ENCODE measurements at regions not wholly inside any gene's neighbourhood (a gene's known extent, or its start where the extent isn't known, plus 50 kb on each side); places are given as distances from the start of the nearest gene placed in this dataset.
A peak's percentile ranks its signal among the peaks of the same experiment; 100 is the strongest.

DNA sequence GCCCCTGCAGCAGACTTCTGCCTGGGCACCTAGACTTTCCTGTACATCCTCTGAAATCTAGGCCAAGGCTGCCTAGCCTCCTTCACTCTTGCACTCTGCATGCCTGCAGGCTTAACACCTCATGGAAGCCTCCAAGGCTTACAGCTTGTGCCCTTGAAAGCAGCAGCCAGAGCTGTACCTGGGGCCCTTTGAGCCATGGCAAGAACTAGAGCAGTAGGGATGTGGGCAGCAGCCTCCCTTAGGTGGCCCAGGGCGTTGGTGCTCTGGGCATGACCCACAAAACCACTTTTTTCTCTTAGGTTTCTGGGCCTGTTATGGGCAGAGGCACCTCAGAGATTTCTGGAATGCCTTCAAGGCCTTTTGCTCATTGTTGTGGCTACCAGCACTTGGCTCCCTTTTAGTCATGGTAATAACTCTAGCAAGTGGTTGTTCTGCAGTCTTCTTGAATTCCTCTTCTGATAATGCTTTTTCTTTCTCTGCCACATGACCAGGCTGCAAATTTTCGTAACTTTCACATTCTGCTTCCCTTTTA lies 606.2 kb downstream of the TLE4 start:
- Histone ChIP-seq H3K27me3 (ENCODE audit: insufficient read depth, low read depth, severe bottlenecking) (no peaks in the 10 kb centered on the region), H3K9me3 (ENCODE audit: severe bottlenecking) (peaks cover 5% of the 10 kb centered on the region), H3K27ac (no peak overlapping the region), H3K4me3 (ENCODE audit: low read depth, low read length) (no peak overlapping the region), H3K36me3 (no peaks in the 10 kb centered on the region)
- no peak for DNase-seq
- TF ChIP-seq, protein P1, sequence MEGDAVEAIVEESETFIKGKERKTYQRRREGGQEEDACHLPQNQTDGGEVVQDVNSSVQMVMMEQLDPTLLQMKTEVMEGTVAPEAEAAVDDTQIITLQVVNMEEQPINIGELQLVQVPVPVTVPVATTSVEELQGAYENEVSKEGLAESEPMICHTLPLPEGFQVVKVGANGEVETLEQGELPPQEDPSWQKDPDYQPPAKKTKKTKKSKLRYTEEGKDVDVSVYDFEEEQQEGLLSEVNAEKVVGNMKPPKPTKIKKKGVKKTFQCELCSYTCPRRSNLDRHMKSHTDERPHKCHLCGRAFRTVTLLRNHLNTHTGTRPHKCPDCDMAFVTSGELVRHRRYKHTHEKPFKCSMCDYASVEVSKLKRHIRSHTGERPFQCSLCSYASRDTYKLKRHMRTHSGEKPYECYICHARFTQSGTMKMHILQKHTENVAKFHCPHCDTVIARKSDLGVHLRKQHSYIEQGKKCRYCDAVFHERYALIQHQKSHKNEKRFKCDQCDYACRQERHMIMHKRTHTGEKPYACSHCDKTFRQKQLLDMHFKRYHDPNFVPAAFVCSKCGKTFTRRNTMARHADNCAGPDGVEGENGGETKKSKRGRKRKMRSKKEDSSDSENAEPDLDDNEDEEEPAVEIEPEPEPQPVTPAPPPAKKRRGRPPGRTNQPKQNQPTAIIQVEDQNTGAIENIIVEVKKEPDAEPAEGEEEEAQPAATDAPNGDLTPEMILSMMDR (IDR thresholded peaks at IDR 0.05; ENCODE audit: low read depth, low read length): no peak

DNA sequence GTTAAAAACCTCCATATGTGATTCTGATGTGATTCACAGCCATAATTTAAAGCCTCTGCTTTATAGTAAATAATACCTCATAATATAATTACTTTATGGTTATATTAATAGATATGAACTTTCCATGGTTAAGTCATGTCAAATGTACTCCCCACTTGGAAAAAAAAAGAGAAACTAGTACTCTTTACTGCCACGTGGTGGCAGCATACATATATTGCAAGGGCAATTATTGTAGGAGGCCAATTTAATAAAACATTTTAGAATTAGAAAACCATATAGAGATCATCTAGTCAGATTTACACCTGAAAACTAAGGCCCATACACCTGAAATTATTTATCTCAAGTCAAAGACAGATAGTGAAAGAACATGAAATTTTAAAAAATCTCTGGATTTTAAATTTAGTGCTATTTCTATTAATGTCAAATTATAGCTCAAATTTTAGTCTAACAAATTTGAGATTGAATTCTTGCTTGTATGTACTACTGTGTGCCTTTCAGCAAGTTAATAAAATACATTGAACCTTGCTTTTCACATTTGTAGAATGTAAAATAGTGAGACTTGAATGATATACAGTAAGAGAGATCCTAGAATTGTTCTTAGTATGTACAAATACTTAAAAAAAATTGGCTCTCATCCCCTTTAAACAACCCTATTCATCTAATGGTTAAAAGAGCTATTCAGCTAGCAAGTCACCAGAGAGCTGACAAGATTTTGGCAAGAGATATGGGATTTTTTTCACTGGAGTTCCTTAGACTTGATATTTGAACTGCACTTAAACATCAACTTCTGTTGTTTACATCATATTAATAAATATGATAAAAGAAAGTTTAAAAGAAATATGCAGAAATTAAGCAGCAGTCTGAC lies 603.8 kb downstream of the TLE4 start:
- Histone ChIP-seq H3K9me3 (ENCODE audit: severe bottlenecking) (peaks cover 3% of the 10 kb centered on the region), H3K27ac (no peak overlapping the region), H3K27me3 (ENCODE audit: insufficient read depth, low read depth, severe bottlenecking) (no peaks in the 10 kb centered on the region), H3K36me3 (no peaks in the 10 kb centered on the region), H3K4me3 (ENCODE audit: low read depth, low read length) (no peak overlapping the region)
- DNase-seq: peak; percentile 14
- TF ChIP-seq, protein P1 (IDR thresholded peaks at IDR 0.05; ENCODE audit: low read depth, low read length): 0 out of 2 replicates have a peak, but pooled peaks have one; percentile 13

DNA sequence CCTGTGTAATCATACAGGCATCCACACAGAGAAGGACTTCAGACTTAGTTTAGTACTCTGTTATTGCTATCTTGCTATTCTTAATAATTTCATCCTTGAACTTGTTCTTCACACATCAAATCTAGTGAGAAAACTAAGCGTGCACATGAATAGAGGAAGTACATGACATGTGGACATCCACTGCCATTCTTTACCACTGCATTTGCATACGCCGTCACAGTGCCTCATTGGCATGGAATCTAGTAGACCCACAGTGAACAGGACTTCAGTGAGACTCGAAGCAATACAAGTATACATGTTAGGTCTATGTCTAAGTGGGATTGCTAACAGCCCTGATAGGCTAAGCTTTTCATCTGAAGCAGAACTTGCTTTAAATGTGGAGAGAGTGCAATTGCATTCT lies 592.1 kb downstream of the TLE4 start:
- Histone ChIP-seq H3K27me3 (ENCODE audit: insufficient read depth, low read depth, severe bottlenecking) (no peaks in the 10 kb centered on the region), H3K9me3 (ENCODE audit: severe bottlenecking) (no peaks in the 10 kb centered on the region), H3K4me3 (ENCODE audit: low read depth, low read length) (no peak overlapping the region), H3K27ac (no peak overlapping the region), H3K36me3 (no peaks in the 10 kb centered on the region)
- TF ChIP-seq, protein P1 (IDR thresholded peaks at IDR 0.05; ENCODE audit: low read depth, low read length): no peak
- DNase-seq: no peak

DNA sequence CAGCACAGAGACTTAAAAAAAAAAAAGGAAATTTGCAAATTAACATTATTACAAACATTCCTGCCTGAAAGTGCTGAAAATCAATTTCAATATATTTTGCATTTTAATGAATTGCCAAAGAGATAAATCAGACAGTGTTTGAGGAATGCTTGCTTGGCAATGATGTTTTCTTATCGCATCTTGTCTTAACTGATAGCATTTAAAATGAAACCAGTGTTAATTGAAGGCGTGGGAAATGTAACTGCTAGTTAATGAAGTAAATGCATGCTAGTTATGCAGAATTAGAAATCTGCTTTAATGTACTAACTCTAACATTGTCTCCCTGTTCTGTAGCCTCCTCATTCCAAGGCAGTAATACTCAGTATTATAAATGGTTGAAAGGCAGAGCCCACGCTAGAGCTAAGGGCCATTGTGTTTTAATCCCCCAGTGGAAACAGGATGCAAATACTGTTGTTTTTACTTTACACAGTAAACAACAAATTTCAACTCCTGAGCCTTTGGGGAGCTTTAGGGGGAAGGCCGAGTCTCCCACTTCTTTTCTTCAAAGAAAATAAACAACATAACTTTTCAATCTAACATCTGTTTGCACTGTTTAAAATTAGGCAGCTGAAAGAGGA lies 586.9 kb downstream of the TLE4 start:
- no peak for DNase-seq
- no peaks in the 10 kb centered on the region for H3K36me3 ChIP-seq

DNA sequence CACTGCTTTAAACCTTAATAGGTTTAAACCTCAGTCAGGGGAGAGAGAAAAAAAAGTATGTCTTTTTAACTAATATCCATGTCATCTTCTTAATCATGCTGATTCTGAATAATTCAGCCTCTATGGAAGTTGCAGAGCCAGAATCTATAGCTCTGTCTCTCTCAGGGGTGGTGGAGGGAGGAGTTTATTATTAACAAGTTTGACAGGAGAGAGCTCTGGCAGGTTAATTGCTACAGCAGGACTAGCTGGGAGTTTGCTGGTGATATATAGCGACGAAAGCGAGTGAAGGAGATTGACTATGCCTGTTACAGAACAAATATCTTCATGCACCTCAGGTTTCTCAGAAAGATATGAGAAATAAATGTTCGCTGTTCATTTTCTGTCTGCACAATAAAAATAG lies 586.4 kb downstream of the TLE4 start:
- no peaks in the 10 kb centered on the region for H3K36me3 ChIP-seq
- no peak overlapping the region for H3K4me3 ChIP-seq (ENCODE audit: low read depth, low read length)
- H3K27ac ChIP-seq: no peak overlapping the region
- H3K9me3 ChIP-seq (ENCODE audit: severe bottlenecking): peaks cover 5% of the 10 kb centered on the region
- DNase-seq: no peak
- TF ChIP-seq, protein P1 (IDR thresholded peaks at IDR 0.05; ENCODE audit: low read depth, low read length): no peak
- H3K27me3 ChIP-seq (ENCODE audit: insufficient read depth, low read depth, severe bottlenecking): no peaks in the 10 kb centered on the region

More for the DNA sequence above, 586.9 kb downstream of the TLE4 start:
- Histone ChIP-seq H3K9me3 (ENCODE audit: severe bottlenecking) (peaks cover 4% of the 10 kb centered on the region), H3K27ac (no peak overlapping the region), H3K4me3 (ENCODE audit: low read depth, low read length) (no peak overlapping the region), H3K27me3 (ENCODE audit: insufficient read depth, low read depth, severe bottlenecking) (no peaks in the 10 kb centered on the region)
- TF ChIP-seq, protein P1 (IDR thresholded peaks at IDR 0.05; ENCODE audit: low read depth, low read length): no peak

Measured in WERI-Rb-1 (cell line).